HL-60 (cell line): ENCODE measurements at regions not wholly inside any gene's neighbourhood (a gene's known extent, or its start where the extent isn't known, plus 50 kb on each side); places are given as distances from the start of the nearest gene placed in this dataset.

Experiments
- DNase-seq, 2 experiments: peaks; one replicate each; pipeline ENCODE4 v3.0.0-alpha.2; 2010 to 2020; ENCODE audit warnings: low read depth in 1 of 2, low spot score in 1 of 2
- H3K27ac ChIP-seq: fragments of 250-450 bp; sonication (Bioruptor Pico); replicated peaks from 2 replicates; pipeline ENCODE4 v1.5.1; 2020; ENCODE audit warnings: mild to moderate bottlenecking, moderate library complexity
- H3K27me3 ChIP-seq: fragments of 250-450 bp; sonication (Bioruptor Pico); 2 replicates; pipeline ENCODE4 v1.5.1; 2021; ENCODE audit warnings: mild to moderate bottlenecking, moderate library complexity; ENCODE audit not compliant: insufficient read depth, poor library complexity, severe bottlenecking
- H3K4me3 ChIP-seq: replicated peaks from 2 replicates; pipeline ENCODE4 v1.5.1; 2011; ENCODE audit warnings: mild to moderate bottlenecking, control low read depth, low read length; ENCODE audit not compliant: insufficient read depth
- CTCF ChIP-seq: IDR thresholded peaks from one replicate; pipeline ENCODE4 v1.5.1; 2011; ENCODE audit warnings: low read length, control low read depth, inconsistent platforms; ENCODE audit not compliant: insufficient read depth
- GABPA ChIP-seq: IDR thresholded peaks from 2 replicates; pipeline ENCODE4 v1.6.1; 2012; ENCODE audit warnings: low read depth
- POLR2AphosphoS5 ChIP-seq: IDR thresholded peaks from 2 replicates; pipeline ENCODE4 v1.6.1; 2012; ENCODE audit warnings: low read depth
- REST ChIP-seq: IDR thresholded peaks from 2 replicates; pipeline ENCODE4 v1.6.1; 2012; ENCODE audit warnings: low read depth; ENCODE audit not compliant: insufficient replicate concordance
- SPI1 ChIP-seq: IDR thresholded peaks from 2 replicates; pipeline ENCODE4 v1.6.1; 2012; ENCODE audit warnings: low read depth, mild to moderate bottlenecking, borderline replicate concordance

GRCh38 chr4:91653067-91653466 is 650.7 kb upstream of the GRID2 start:
- H3K27ac ChIP-seq, result no peak overlapping the region

GRCh38 chr4:91681091-91681490 is 622.7 kb upstream of the GRID2 start:
- DNase-seq, result no peak
- Histone ChIP-seq H3K4me3 (no peak overlapping the region), H3K27ac (no peak overlapping the region), H3K27me3 (no peaks in the 10 kb centered on the region)
- no peak for TF ChIP-seq REST
- TF ChIP-seq POLR2AphosphoS5, result no peak
- TF ChIP-seq GABPA, result no peak
- no peak for TF ChIP-seq CTCF

More at GRCh38 chr4:91653067-91653466, 650.7 kb upstream of the GRID2 start:
- H3K4me3 ChIP-seq, result no peak overlapping the region
- no peak for DNase-seq
- no peaks in the 10 kb centered on the region for H3K27me3 ChIP-seq
- TF ChIP-seq CTCF (no peak), GABPA (no peak), REST (no peak), SPI1 (no peak), POLR2AphosphoS5 (no peak)

GRCh38 chr4:91681544-91681943 is 622.2 kb upstream of the GRID2 start:
- Histone ChIP-seq H3K27ac (no peak overlapping the region), H3K4me3 (no peak overlapping the region), H3K27me3 (no peaks in the 10 kb centered on the region)
- DNase-seq, result no peak
- TF ChIP-seq POLR2AphosphoS5, result no peak
- no peak for TF ChIP-seq SPI1
- no peak for TF ChIP-seq REST
- TF ChIP-seq GABPA, result no peak
- TF ChIP-seq CTCF, result no peak
